ENCODE measurements at regions not wholly inside any gene's neighbourhood (a gene's known extent, or its start where the extent isn't known, plus 50 kb on each side); places are given as distances from the start of the nearest gene placed in this dataset.

DNA sequence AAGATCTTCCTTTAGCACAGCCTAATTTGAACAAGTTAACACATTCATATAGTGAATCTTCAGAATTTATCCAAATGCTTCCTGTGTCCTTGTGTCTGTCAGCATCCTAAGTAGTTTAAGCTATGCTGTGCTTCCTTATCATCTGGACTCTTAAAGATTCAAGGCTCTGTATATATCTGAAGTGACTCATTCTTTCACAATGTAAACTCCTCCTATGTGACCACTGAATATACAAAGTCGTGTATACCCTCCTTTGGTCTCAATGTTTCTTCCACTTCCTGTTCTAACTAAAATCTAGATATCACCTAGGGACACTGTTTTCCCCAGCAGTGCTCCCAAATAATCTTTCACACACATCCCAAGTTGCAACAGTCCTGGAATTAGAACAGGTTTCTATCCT, 935.7 kb upstream of the NUDT12 start:
- Histone ChIP-seq H3K27me3 (ENCODE audit: control insufficient read depth, extremely low read depth, insufficient read depth, low read length) (no peaks in the 10 kb centered on the region), H3K36me3 (ENCODE audit: control insufficient read depth in 2 of 2, extremely low read depth in 1 of 2, insufficient read depth in 2 of 2, low read length in 2 of 2) (no peaks in the 10 kb centered on the region), H3K4me3 (ENCODE audit: control insufficient read depth in 2 of 3, extremely low read depth in 1 of 3, insufficient read depth in 2 of 3, low read depth in 1 of 3, low read length in 3 of 3) (no peak overlapping the region), H3K9ac (ENCODE audit: control insufficient read depth, extremely low read depth, insufficient read depth, low read length) (no peak overlapping the region), H3K9me1 (ENCODE audit: control insufficient read depth, extremely low read depth, insufficient read depth, low read length) (no peaks in the 10 kb centered on the region), H3K4me2 (ENCODE audit: control insufficient read depth, extremely low read depth, insufficient read depth, low read depth, low read length) (no peak overlapping the region), H3K4me1 (ENCODE audit: control insufficient read depth, extremely low read depth, insufficient read depth, low read length) (no peaks in the 10 kb centered on the region), H4K20me1 (ENCODE audit: control insufficient read depth, extremely low read depth, insufficient read depth, low read length) (no peaks in the 10 kb centered on the region), H2AFZ (ENCODE audit: control insufficient read depth, low read length) (no peak overlapping the region), H3K79me2 (ENCODE audit: control insufficient read depth, insufficient read depth, low read length) (no peaks in the 10 kb centered on the region), H3K27ac (ENCODE audit: control insufficient read depth, insufficient read depth, low read length) (no peak overlapping the region), H3K9me3 (ENCODE audit: control insufficient read depth, low read depth, low read length) (no peaks in the 10 kb centered on the region)
- DNase-seq (ENCODE audit: low read depth, low spot score) (no peak), FAIRE-seq (no peak)
- TF ChIP-seq CTCF (optimal IDR thresholded peaks at IDR 0.05 in 1 of 3, IDR thresholded peaks at IDR 0.05 in 1 of 3, conservative IDR thresholded peaks at IDR 0.05 in 1 of 3; ENCODE audit: extremely low read depth in 1 of 3, insufficient read depth in 2 of 3, low read length in 3 of 3) (no peak), EZH2 (IDR thresholded peaks at IDR 0.05; ENCODE audit: low read length) (no peak)
- dilution Hi-C loops (cut with MboI; ENCODE audit: extremely low pct_ligation_motif_present, low sequenced_read_pairs): no loop called here

GRCh38 chr5:104494083-104494482, 931.5 kb upstream of the NUDT12 start:
- no peak overlapping the region for H3K9ac ChIP-seq (ENCODE audit: control insufficient read depth, extremely low read depth, insufficient read depth, low read length)
- H3K36me3 ChIP-seq (ENCODE audit: control insufficient read depth in 2 of 2, extremely low read depth in 1 of 2, insufficient read depth in 2 of 2, low read length in 2 of 2): no peaks in the 10 kb centered on the region
- H3K9me1 ChIP-seq (ENCODE audit: control insufficient read depth, extremely low read depth, insufficient read depth, low read length): no peaks in the 10 kb centered on the region
- no peaks in the 10 kb centered on the region for H3K27me3 ChIP-seq (ENCODE audit: control insufficient read depth, extremely low read depth, insufficient read depth, low read length)
- no peak overlapping the region for H2AFZ ChIP-seq (ENCODE audit: control insufficient read depth, low read length)
- dilution Hi-C loops (cut with MboI; ENCODE audit: extremely low pct_ligation_motif_present, low sequenced_read_pairs): no loop called here
- DNase-seq (ENCODE audit: low read depth, low spot score) (no peak), FAIRE-seq (no peak)
- no peaks in the 10 kb centered on the region for H4K20me1 ChIP-seq (ENCODE audit: control insufficient read depth, extremely low read depth, insufficient read depth, low read length)
- H3K4me2 ChIP-seq (ENCODE audit: control insufficient read depth, extremely low read depth, insufficient read depth, low read depth, low read length): no peak overlapping the region
- H3K27ac ChIP-seq (ENCODE audit: control insufficient read depth, insufficient read depth, low read length): no peak overlapping the region
- no peak overlapping the region for H3K4me3 ChIP-seq (ENCODE audit: control insufficient read depth in 2 of 3, extremely low read depth in 1 of 3, insufficient read depth in 2 of 3, low read depth in 1 of 3, low read length in 3 of 3)
- no peak for TF ChIP-seq EZH2 (IDR thresholded peaks at IDR 0.05; ENCODE audit: low read length)
- TF ChIP-seq CTCF (optimal IDR thresholded peaks at IDR 0.05 in 1 of 3, IDR thresholded peaks at IDR 0.05 in 1 of 3, conservative IDR thresholded peaks at IDR 0.05 in 1 of 3; ENCODE audit: extremely low read depth in 1 of 3, insufficient read depth in 2 of 3, low read length in 3 of 3): no peak
- no peaks in the 10 kb centered on the region for H3K9me3 ChIP-seq (ENCODE audit: control insufficient read depth, low read depth, low read length)
- H3K79me2 ChIP-seq (ENCODE audit: control insufficient read depth, insufficient read depth, low read length): no peaks in the 10 kb centered on the region
- H3K4me1 ChIP-seq (ENCODE audit: control insufficient read depth, extremely low read depth, insufficient read depth, low read length): no peaks in the 10 kb centered on the region
